ENCODE measurements at regions not wholly inside any gene's neighbourhood (a gene's known extent, or its start where the extent isn't known, plus 50 kb on each side); places are given as distances from the start of the nearest gene placed in this dataset.
"Not testable (repeated sequence)": the region's sequence is repeated elsewhere in the genome, so short reads cannot be mapped to it uniquely, and the experiment has no call there.

DNA sequence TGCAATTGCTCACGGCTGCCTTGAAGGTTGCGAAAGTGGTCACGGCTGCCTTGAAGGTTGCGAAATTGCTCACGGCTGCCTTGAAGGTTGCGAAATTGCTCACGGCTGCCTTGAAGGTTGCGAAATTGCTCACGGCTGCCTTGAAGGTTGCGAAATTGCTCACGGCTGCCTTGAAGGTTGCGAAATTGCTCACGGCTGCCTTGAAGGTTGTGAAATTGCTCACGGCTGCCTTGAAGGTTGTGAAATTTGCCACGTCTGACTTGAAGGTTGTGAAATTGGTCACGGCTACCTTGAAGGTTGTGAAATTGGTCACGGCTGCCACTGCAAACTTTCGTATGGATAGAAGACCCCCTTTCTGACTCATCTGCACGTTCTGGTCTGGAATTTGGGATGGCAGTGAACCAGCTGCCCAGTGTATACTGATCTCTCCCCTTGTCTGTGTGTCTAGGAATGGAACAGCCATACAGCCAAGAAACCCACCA lies 150.1 kb downstream of the ASMT start:
- TF ChIP-seq POLR2A (IDR thresholded peaks at IDR 0.05), result not testable (repeated sequence)
- TF ChIP-seq, protein P1, sequence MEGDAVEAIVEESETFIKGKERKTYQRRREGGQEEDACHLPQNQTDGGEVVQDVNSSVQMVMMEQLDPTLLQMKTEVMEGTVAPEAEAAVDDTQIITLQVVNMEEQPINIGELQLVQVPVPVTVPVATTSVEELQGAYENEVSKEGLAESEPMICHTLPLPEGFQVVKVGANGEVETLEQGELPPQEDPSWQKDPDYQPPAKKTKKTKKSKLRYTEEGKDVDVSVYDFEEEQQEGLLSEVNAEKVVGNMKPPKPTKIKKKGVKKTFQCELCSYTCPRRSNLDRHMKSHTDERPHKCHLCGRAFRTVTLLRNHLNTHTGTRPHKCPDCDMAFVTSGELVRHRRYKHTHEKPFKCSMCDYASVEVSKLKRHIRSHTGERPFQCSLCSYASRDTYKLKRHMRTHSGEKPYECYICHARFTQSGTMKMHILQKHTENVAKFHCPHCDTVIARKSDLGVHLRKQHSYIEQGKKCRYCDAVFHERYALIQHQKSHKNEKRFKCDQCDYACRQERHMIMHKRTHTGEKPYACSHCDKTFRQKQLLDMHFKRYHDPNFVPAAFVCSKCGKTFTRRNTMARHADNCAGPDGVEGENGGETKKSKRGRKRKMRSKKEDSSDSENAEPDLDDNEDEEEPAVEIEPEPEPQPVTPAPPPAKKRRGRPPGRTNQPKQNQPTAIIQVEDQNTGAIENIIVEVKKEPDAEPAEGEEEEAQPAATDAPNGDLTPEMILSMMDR (IDR thresholded peaks at IDR 0.05), result not testable (repeated sequence)
